WERI-Rb-1 (cell line): ENCODE measurements at regions not wholly inside any gene's neighbourhood (a gene's known extent, or its start where the extent isn't known, plus 50 kb on each side); places are given as distances from the start of the nearest gene placed in this dataset.

Experiments used
- DNase-seq: peaks from one replicate; pipeline ENCODE4 v3.0.0-alpha.2; 2020
- H3K27ac ChIP-seq: fragments of 250-450 bp; sonication (Bioruptor Pico); 2 replicates; pipeline ENCODE4 v1.5.1; 2020; ENCODE audit warnings: mild to moderate bottlenecking, moderate library complexity
- H3K27me3 ChIP-seq: fragments of 250-450 bp; sonication (Bioruptor Pico); 2 replicates; pipeline ENCODE4 v1.5.1; 2021; ENCODE audit warnings: mild to moderate bottlenecking, low read depth, moderate library complexity; ENCODE audit not compliant: insufficient read depth, severe bottlenecking
- H3K36me3 ChIP-seq: fragments of 250-450 bp; sonication (Bioruptor Pico); 2 replicates; pipeline ENCODE4 v1.5.1; 2020; ENCODE audit warnings: mild to moderate bottlenecking, moderate library complexity
- H3K4me3 ChIP-seq: 2 replicates; pipeline ENCODE4 v1.5.1; 2011; ENCODE audit warnings: low read depth, mild to moderate bottlenecking, control low read depth, low read length
- H3K9me3 ChIP-seq: fragments of 250-450 bp; sonication (Bioruptor Pico); 2 replicates; pipeline ENCODE4 v1.5.1; 2021; ENCODE audit warnings: mild to moderate bottlenecking, moderate library complexity; ENCODE audit not compliant: severe bottlenecking
- TF ChIP-seq, protein P1 (sequence below): IDR thresholded peaks from 2 replicates; pipeline ENCODE4 v1.5.1; 2011; ENCODE audit warnings: low read depth, mild to moderate bottlenecking, control low read depth, inconsistent platforms, low read length

DNA sequence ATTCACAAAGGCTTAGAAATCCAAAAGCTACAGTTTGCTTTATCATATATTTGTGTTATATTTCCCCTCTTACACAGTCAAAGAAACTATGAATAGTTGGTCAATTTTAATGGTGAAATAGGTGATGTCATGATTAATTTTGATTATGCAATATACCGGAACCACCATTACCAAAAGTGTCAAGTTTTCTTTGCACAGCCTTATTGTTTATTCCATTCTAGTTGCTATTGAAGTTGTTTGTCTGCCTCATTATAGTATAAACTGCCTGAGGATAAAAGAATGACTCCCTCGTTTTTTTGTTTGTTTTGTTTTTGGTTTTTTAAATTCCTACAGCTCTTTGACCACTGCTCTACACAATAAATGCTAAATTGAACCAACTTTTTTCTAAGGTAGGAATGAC is 690.6 kb upstream of the ZP4 start:
- Histone ChIP-seq H3K36me3 (no peaks in the 10 kb centered on the region), H3K27ac (no peak overlapping the region), H3K27me3 (no peaks in the 10 kb centered on the region), H3K9me3 (peaks cover 5% of the 10 kb centered on the region), H3K4me3 (no peak overlapping the region)
- DNase-seq = no peak
- TF ChIP-seq, protein P1, sequence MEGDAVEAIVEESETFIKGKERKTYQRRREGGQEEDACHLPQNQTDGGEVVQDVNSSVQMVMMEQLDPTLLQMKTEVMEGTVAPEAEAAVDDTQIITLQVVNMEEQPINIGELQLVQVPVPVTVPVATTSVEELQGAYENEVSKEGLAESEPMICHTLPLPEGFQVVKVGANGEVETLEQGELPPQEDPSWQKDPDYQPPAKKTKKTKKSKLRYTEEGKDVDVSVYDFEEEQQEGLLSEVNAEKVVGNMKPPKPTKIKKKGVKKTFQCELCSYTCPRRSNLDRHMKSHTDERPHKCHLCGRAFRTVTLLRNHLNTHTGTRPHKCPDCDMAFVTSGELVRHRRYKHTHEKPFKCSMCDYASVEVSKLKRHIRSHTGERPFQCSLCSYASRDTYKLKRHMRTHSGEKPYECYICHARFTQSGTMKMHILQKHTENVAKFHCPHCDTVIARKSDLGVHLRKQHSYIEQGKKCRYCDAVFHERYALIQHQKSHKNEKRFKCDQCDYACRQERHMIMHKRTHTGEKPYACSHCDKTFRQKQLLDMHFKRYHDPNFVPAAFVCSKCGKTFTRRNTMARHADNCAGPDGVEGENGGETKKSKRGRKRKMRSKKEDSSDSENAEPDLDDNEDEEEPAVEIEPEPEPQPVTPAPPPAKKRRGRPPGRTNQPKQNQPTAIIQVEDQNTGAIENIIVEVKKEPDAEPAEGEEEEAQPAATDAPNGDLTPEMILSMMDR = no peak

DNA sequence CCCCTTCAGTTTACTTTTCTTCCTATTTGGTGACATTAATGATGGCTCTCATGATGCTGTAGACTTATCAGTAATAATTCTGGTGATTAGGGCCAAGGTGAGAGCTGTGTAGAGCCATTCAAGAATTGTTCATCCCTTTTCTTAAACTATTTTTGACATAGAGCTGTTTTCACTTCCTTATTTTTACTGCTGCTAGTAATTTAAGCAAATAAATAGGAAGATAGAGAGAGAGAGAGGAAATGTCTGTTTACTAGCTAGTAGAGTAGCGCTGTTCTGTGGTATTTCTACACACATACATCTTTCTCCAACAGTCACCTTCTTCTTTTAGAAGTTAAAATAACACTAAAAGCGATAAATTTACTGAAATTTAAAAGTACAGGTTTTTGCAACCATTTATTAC is 678.0 kb upstream of the ZP4 start:
- TF ChIP-seq, protein P1 = no peak
- Histone ChIP-seq H3K36me3 (no peaks in the 10 kb centered on the region), H3K27ac (no peak overlapping the region), H3K4me3 (no peak overlapping the region), H3K27me3 (no peaks in the 10 kb centered on the region), H3K9me3 (no peaks in the 10 kb centered on the region)
- DNase-seq = no peak

DNA sequence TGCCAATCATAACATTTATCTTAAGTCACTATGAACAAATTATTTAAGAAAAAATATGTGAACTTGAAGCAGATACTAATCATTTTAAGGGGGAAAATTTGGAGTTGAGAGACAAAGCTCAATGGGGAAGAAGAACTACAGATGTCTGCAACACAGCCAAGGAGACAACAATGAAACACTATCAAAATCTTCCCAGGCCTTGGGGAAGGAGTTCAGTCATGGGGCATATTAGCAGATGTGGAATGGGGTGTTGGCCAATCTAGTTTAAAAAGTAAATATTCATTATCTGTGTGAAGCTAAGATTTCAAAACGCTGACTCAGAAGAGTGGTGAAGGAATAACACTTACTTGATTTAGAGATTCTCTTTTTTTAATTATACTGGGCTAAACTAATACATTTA is 671.6 kb upstream of the ZP4 start:
- no peak overlapping the region for H3K4me3 ChIP-seq
- TF ChIP-seq, protein P1 = no peak
- H3K27ac ChIP-seq = no peak overlapping the region
- DNase-seq = no peak
- H3K36me3 ChIP-seq = no peaks in the 10 kb centered on the region
- no peaks in the 10 kb centered on the region for H3K27me3 ChIP-seq
- H3K9me3 ChIP-seq = no peaks in the 10 kb centered on the region

GRCh38 chr1:238558746-238559145 is 668.0 kb upstream of the ZP4 start:
- TF ChIP-seq, protein P1 = no peak
- no peaks in the 10 kb centered on the region for H3K27me3 ChIP-seq
- H3K9me3 ChIP-seq = no peaks in the 10 kb centered on the region
- no peak for DNase-seq
- no peak overlapping the region for H3K27ac ChIP-seq
- no peaks in the 10 kb centered on the region for H3K36me3 ChIP-seq
- H3K4me3 ChIP-seq = no peak overlapping the region

DNA sequence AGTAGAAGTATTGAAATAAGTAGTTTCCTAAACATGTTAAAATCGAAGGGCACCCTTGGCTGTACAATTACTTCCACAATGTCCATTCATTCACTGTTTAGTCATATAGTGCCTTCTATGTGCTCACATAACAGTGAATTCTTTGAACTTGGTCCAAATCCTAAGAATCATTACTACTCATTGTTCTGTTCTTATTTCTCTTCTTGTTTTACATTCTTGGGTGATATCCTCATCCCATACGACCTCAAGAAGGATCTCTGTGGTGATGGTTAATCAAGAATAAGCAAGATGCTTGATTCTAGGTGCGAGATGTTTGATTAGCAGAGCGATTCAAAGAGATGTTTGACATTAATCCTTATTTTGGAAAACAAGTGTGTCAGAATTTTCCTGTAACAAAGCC is 667.4 kb upstream of the ZP4 start:
- TF ChIP-seq, protein P1 = no peak
- H3K4me3 ChIP-seq = no peak overlapping the region
- DNase-seq = no peak
- no peak overlapping the region for H3K27ac ChIP-seq
- H3K36me3 ChIP-seq = no peaks in the 10 kb centered on the region
- H3K9me3 ChIP-seq = no peaks in the 10 kb centered on the region
- no peaks in the 10 kb centered on the region for H3K27me3 ChIP-seq

GRCh38 chr1:238552271-238552670 is 661.5 kb upstream of the ZP4 start:
- Histone ChIP-seq H3K4me3 (no peak overlapping the region), H3K27me3 (no peaks in the 10 kb centered on the region), H3K36me3 (no peaks in the 10 kb centered on the region), H3K27ac (no peak overlapping the region), H3K9me3 (no peaks in the 10 kb centered on the region)
- TF ChIP-seq, protein P1 = no peak
- no peak for DNase-seq
